Liver (tissue), 8 donors: ENCODE measurements at regions not wholly inside any gene's neighbourhood (a gene's known extent, or its start where the extent isn't known, plus 50 kb on each side); places are given as distances from the start of the nearest gene placed in this dataset.

ENCODE experiments used
- DNase-seq: peaks from one replicate; pipeline ENCODE4 v3.0.0-alpha.2; 2017; ENCODE audit warnings: low spot score
- H3K27ac ChIP-seq, 2 donors: one replicate each; pipeline ENCODE4 v1.7.0; 2013; ENCODE audit warnings: inconsistent platforms in 2 of 2, low read length in 2 of 2, control low read depth in 1 of 2, low read depth in 1 of 2, mild to moderate bottlenecking in 1 of 2
- H3K27me3 ChIP-seq, 4 donors: one replicate each; pipeline versions ENCODE4 v1.6.1 to v1.7.0; 2013; ENCODE audit warnings: low read length in 3 of 4, inconsistent platforms in 1 of 4, mild to moderate bottlenecking in 1 of 4, moderate library complexity in 1 of 4; ENCODE audit not compliant: control insufficient read depth in 4 of 4, insufficient read depth in 4 of 4
- H3K36me3 ChIP-seq, 4 donors: one replicate each; pipeline versions ENCODE4 v1.6.1 to v1.7.0; 2013; ENCODE audit warnings: low read length in 3 of 4, mild to moderate bottlenecking in 3 of 4, low read depth in 1 of 4, moderate library complexity in 1 of 4; ENCODE audit not compliant: control insufficient read depth in 4 of 4, insufficient read depth in 3 of 4
- H3K4me1 ChIP-seq, 4 donors: one replicate each; pipeline versions ENCODE4 v1.6.1 to v1.7.0; 2013; ENCODE audit warnings: low read length in 3 of 4, mild to moderate bottlenecking in 3 of 4, moderate library complexity in 1 of 4; ENCODE audit not compliant: control insufficient read depth in 4 of 4, insufficient read depth in 4 of 4
- H3K4me3 ChIP-seq, 3 donors: one replicate each; pipeline versions ENCODE4 v1.6.1 to v1.7.0; 2013; ENCODE audit warnings: low read length in 3 of 3, control low read depth in 1 of 3, low read depth in 1 of 3, mild to moderate bottlenecking in 1 of 3
- H3K9ac ChIP-seq, 2 donors: one replicate each; pipeline ENCODE4 v1.7.0; 2013; ENCODE audit warnings: low read length in 2 of 2, mild to moderate bottlenecking in 2 of 2, moderate library complexity in 2 of 2, control low read depth in 1 of 2, low read depth in 1 of 2
- H3K9me3 ChIP-seq, 4 donors: one replicate each; pipeline versions ENCODE4 v1.6.1 to v1.7.0; 2013; ENCODE audit warnings: low read length in 3 of 4; ENCODE audit not compliant: control insufficient read depth in 4 of 4
- EGR1 ChIP-seq, 2 donors: IDR thresholded peaks; 2 replicates each; pipeline ENCODE4 v1.6.1; 2016 to 2018; ENCODE audit warnings: antibody characterized with exemption in 2 of 2, low read depth in 2 of 2
- FOXA1 ChIP-seq: IDR thresholded peaks from 2 replicates; pipeline ENCODE4 v1.6.1; 2016; ENCODE audit warnings: antibody characterized with exemption
- FOXA2 ChIP-seq: IDR thresholded peaks from 2 replicates; pipeline ENCODE4 v1.6.1; 2016; ENCODE audit warnings: antibody characterized with exemption
- GABPA ChIP-seq, 2 donors: IDR thresholded peaks in 1 of 2; conservative IDR thresholded peaks in 1 of 2; 2 replicates each; pipeline ENCODE4 v1.6.1; 2016; ENCODE audit warnings: antibody characterized with exemption in 2 of 2, mild to moderate bottlenecking in 1 of 2, moderate library complexity in 1 of 2
- HNF4A ChIP-seq, 2 donors: conservative IDR thresholded peaks; 2 replicates each; pipeline ENCODE4 v1.6.1; 2016; ENCODE audit warnings: antibody characterized with exemption in 2 of 2, mild to moderate bottlenecking in 2 of 2
- HNF4G ChIP-seq: IDR thresholded peaks from 2 replicates; pipeline ENCODE4 v1.6.1; 2016; ENCODE audit warnings: antibody characterized with exemption
- JUND ChIP-seq, 2 donors: IDR thresholded peaks; 2 replicates each; pipeline ENCODE4 v1.6.1; 2016; ENCODE audit warnings: antibody characterized with exemption in 2 of 2
- NR2F2 ChIP-seq: IDR thresholded peaks from 2 replicates; pipeline ENCODE4 v1.6.1; 2016; ENCODE audit warnings: antibody characterized with exemption
- RAD21 ChIP-seq, 2 donors: IDR thresholded peaks; 2 replicates each; pipeline ENCODE4 v1.6.1; 2016; ENCODE audit warnings: antibody characterized with exemption in 2 of 2, mild to moderate bottlenecking in 2 of 2
- RXRA ChIP-seq, 2 donors: IDR thresholded peaks; 2 replicates each; pipeline ENCODE4 v1.6.1; 2017 to 2018; ENCODE audit warnings: antibody characterized with exemption in 2 of 2, mild to moderate bottlenecking in 1 of 2
- SP1 ChIP-seq: IDR thresholded peaks from 2 replicates; pipeline ENCODE4 v1.6.1; 2018; ENCODE audit warnings: antibody characterized with exemption, mild to moderate bottlenecking
- TAF1 ChIP-seq: conservative IDR thresholded peaks from 2 replicates; pipeline ENCODE4 v1.6.1; 2016; ENCODE audit warnings: antibody characterized with exemption, mild to moderate bottlenecking
- YY1 ChIP-seq: IDR thresholded peaks from 2 replicates; pipeline ENCODE4 v1.6.1; 2016; ENCODE audit warnings: antibody characterized with exemption, mild to moderate bottlenecking
- WGBS: extraction: QIAGEN DNeasy Blood & Tissue Kit; methylation state at CpG from one replicate; pipeline ENCODE4 v1.1.7; 2013; 5-methylcytosine and 5-hydroxymethylcytosine counted together
- TF ChIP-seq, protein P1 (sequence below): fragments of 150-350 bp; IDR thresholded peaks from 2 replicates; pipeline ENCODE4 v1.5.1; 2017; ENCODE audit warnings: improper control_type of control experiment, low read depth, low read length; ENCODE audit not compliant: missing input control
- TF ChIP-seq, protein P2 (sequence below): IDR thresholded peaks from 2 replicates; pipeline ENCODE4 v1.6.1; 2016; ENCODE audit warnings: antibody characterized with exemption, mild to moderate bottlenecking
- TF ChIP-seq, protein P3 (sequence below): IDR thresholded peaks from 2 replicates; pipeline ENCODE4 v1.6.1; 2016; ENCODE audit warnings: antibody characterized with exemption
- TF ChIP-seq, protein P4 (sequence below): IDR thresholded peaks from 2 replicates; pipeline ENCODE4 v1.6.1; 2016; ENCODE audit warnings: antibody characterized with exemption
- donor health status: healthy.
- donor health status: healthy.
- donor health status: healthy.
- donor health status: healthy.
- donor health status: healthy.

DNA sequence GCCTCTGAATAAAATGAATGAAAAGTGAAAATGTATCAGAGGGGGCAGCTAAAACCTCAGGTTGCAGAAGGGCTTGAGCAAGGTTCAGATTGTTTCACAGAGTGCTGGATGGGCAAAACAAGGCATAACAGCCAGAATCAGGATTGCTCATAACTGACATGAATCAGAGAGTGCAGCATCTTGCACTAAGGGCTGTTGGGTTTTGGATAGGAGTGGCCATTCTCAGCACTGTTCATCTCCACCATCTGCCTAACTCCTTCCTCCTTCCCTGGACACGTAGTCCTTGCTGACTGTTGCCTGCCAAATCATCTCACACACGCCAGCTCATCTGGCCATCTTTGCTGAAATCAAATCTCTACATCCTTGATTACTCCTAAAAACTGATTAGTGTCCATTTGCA, 75.3 kb upstream of the C1QTNF7 start:
- Histone ChIP-seq H3K36me3 (no peaks in the 10 kb centered on the region), H3K9ac (no peak overlapping the region), H3K27ac (no peak overlapping the region), H3K9me3 (peaks cover 0 to 4% (median 0%) of the 10 kb centered on the region in 4 donors), H3K4me3 (no peak overlapping the region), H3K27me3 (peaks cover 0 to 2% (median 0%) of the 10 kb centered on the region in 4 donors), H3K4me1 (no peaks in the 10 kb centered on the region)
- 63% methylated on average over 2 of the region's 2 CpGs for WGBS
- TF ChIP-seq, protein P1, sequence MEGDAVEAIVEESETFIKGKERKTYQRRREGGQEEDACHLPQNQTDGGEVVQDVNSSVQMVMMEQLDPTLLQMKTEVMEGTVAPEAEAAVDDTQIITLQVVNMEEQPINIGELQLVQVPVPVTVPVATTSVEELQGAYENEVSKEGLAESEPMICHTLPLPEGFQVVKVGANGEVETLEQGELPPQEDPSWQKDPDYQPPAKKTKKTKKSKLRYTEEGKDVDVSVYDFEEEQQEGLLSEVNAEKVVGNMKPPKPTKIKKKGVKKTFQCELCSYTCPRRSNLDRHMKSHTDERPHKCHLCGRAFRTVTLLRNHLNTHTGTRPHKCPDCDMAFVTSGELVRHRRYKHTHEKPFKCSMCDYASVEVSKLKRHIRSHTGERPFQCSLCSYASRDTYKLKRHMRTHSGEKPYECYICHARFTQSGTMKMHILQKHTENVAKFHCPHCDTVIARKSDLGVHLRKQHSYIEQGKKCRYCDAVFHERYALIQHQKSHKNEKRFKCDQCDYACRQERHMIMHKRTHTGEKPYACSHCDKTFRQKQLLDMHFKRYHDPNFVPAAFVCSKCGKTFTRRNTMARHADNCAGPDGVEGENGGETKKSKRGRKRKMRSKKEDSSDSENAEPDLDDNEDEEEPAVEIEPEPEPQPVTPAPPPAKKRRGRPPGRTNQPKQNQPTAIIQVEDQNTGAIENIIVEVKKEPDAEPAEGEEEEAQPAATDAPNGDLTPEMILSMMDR: no peak
- TF ChIP-seq FOXA2: no peak
- no peak for TF ChIP-seq EGR1 (IDR thresholded peaks at IDR 0.05; ENCODE audit: low read depth in 2 of 2)
- no peak for TF ChIP-seq SP1
- TF ChIP-seq TAF1: no peak
- TF ChIP-seq FOXA1: no peak
- no peak for TF ChIP-seq HNF4A (conservative IDR thresholded peaks at IDR 0.05)
- TF ChIP-seq GABPA (IDR thresholded peaks at IDR 0.05 in 1 of 2, conservative IDR thresholded peaks at IDR 0.05 in 1 of 2): no peak
- TF ChIP-seq, protein P2, sequence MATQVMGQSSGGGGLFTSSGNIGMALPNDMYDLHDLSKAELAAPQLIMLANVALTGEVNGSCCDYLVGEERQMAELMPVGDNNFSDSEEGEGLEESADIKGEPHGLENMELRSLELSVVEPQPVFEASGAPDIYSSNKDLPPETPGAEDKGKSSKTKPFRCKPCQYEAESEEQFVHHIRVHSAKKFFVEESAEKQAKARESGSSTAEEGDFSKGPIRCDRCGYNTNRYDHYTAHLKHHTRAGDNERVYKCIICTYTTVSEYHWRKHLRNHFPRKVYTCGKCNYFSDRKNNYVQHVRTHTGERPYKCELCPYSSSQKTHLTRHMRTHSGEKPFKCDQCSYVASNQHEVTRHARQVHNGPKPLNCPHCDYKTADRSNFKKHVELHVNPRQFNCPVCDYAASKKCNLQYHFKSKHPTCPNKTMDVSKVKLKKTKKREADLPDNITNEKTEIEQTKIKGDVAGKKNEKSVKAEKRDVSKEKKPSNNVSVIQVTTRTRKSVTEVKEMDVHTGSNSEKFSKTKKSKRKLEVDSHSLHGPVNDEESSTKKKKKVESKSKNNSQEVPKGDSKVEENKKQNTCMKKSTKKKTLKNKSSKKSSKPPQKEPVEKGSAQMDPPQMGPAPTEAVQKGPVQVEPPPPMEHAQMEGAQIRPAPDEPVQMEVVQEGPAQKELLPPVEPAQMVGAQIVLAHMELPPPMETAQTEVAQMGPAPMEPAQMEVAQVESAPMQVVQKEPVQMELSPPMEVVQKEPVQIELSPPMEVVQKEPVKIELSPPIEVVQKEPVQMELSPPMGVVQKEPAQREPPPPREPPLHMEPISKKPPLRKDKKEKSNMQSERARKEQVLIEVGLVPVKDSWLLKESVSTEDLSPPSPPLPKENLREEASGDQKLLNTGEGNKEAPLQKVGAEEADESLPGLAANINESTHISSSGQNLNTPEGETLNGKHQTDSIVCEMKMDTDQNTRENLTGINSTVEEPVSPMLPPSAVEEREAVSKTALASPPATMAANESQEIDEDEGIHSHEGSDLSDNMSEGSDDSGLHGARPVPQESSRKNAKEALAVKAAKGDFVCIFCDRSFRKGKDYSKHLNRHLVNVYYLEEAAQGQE: no peak
- TF ChIP-seq, protein P3, sequence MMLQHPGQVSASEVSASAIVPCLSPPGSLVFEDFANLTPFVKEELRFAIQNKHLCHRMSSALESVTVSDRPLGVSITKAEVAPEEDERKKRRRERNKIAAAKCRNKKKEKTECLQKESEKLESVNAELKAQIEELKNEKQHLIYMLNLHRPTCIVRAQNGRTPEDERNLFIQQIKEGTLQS: no peak
- no peak for TF ChIP-seq RAD21 (IDR thresholded peaks at IDR 0.05)
- TF ChIP-seq JUND (IDR thresholded peaks at IDR 0.05): no peak
- TF ChIP-seq HNF4G: no peak
- TF ChIP-seq, protein P4, sequence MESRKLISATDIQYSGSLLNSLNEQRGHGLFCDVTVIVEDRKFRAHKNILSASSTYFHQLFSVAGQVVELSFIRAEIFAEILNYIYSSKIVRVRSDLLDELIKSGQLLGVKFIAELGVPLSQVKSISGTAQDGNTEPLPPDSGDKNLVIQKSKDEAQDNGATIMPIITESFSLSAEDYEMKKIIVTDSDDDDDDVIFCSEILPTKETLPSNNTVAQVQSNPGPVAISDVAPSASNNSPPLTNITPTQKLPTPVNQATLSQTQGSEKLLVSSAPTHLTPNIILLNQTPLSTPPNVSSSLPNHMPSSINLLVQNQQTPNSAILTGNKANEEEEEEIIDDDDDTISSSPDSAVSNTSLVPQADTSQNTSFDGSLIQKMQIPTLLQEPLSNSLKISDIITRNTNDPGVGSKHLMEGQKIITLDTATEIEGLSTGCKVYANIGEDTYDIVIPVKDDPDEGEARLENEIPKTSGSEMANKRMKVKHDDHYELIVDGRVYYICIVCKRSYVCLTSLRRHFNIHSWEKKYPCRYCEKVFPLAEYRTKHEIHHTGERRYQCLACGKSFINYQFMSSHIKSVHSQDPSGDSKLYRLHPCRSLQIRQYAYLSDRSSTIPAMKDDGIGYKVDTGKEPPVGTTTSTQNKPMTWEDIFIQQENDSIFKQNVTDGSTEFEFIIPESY: no peak
- DNase-seq: no peak

DNA sequence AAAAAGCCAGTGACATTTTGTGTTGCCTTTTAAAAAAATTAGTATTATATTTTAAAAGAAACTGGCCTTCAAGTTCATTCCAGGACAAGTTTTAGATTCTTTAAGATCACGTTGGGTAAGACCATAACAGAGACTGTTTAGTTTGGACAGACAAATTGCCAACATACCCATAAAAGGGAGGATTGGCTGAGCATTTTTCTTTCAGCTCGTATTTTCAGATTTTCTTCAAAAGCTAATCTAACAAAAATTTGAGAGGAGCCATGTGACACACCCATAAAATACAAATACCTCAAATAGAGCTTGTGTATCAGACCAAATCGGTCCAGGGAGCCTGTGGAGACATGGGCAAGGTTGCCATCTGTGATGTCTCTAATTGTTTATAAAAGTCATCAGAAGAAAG, 74.6 kb upstream of the C1QTNF7 start:
- no peak overlapping the region for H3K9ac ChIP-seq
- H3K27ac ChIP-seq: no peak overlapping the region
- H3K4me1 ChIP-seq: no peaks in the 10 kb centered on the region
- H3K9me3 ChIP-seq: peaks cover 0 to 4% (median 0%) of the 10 kb centered on the region in 4 donors
- no peak overlapping the region for H3K4me3 ChIP-seq
- H3K36me3 ChIP-seq: no peaks in the 10 kb centered on the region
- peaks cover 0 to 2% (median 0%) of the 10 kb centered on the region in 4 donors for H3K27me3 ChIP-seq
- 57% methylated on average over 3 of the region's 3 CpGs for WGBS
- no peak for DNase-seq
- TF ChIP-seq FOXA1 (no peak), HNF4A (conservative IDR thresholded peaks at IDR 0.05) (no peak), SP1 (no peak), JUND (IDR thresholded peaks at IDR 0.05) (no peak), NR2F2 (no peak), YY1 (no peak), RAD21 (IDR thresholded peaks at IDR 0.05) (no peak), HNF4G (no peak), RXRA (IDR thresholded peaks at IDR 0.05) (no peak), FOXA2 (no peak)
- TF ChIP-seq, protein P3: no peak
- TF ChIP-seq, protein P1: no peak
- TF ChIP-seq, protein P2: no peak
